RPMI7951 (cell line): ENCODE measurements at regions not wholly inside any gene's neighbourhood (a gene's known extent, or its start where the extent isn't known, plus 50 kb on each side); places are given as distances from the start of the nearest gene placed in this dataset.

Source experiments
- DNase-seq: peaks from one replicate; pipeline ENCODE4 v3.0.0-alpha.2; 2012; ENCODE audit warnings: low read depth

- no peak for DNase-seq
Observed at GRCh38 chr2:126990605-126991532, 92.2 kb downstream of the TEX51 start.

- DNase-seq, result no peak
Observed at GRCh38 chr2:126994340-126994777, 95.7 kb downstream of the TEX51 start.

GRCh38 chr2:126995621-126996377 is 97.1 kb downstream of the TEX51 start:
- no peak for DNase-seq

- DNase-seq, result no peak
Observed at GRCh38 chr2:126996378-126996699, 97.6 kb downstream of the TEX51 start.
